Lower lobe of right lung (tissue), 2 donors: ENCODE measurements at regions not wholly inside any gene's neighbourhood (a gene's known extent, or its start where the extent isn't known, plus 50 kb on each side); places are given as distances from the start of the nearest gene placed in this dataset.
A peak's percentile ranks its signal among the peaks of the same experiment; 100 is the strongest.

Experiments
- ATAC-seq, 2 donors: fragments of 200-7000 bp; cut with Tn5 transposase; one replicate each; pipeline ENCODE4 v1.9.1; 2020 to 2022; ENCODE audit warnings: mild to moderate bottlenecking in 2 of 2, moderate library complexity in 2 of 2
- DNase-seq: peaks from one replicate; pipeline ENCODE4 v3.0.0-alpha.2; 2020
- H3K27ac ChIP-seq: fragments of 200-600 bp; one replicate; pipeline ENCODE4 v1.8.0; 2022
- H3K27me3 ChIP-seq: fragments of 200-600 bp; one replicate; pipeline ENCODE4 v1.8.0; 2022; ENCODE audit warnings: low read depth
- H3K36me3 ChIP-seq: fragments of 200-600 bp; one replicate; pipeline ENCODE4 v1.8.0; 2022; ENCODE audit warnings: mild to moderate bottlenecking
- H3K4me1 ChIP-seq: fragments of 200-600 bp; one replicate; pipeline ENCODE4 v1.8.0; 2022
- H3K4me3 ChIP-seq: fragments of 200-600 bp; one replicate; pipeline ENCODE4 v1.8.0; 2022; ENCODE audit warnings: mild to moderate bottlenecking
- H3K9me3 ChIP-seq: fragments of 200-600 bp; one replicate; pipeline ENCODE4 v1.8.0; 2022
- intact Hi-C: fragments of 100-400 bp; cut with DNase I; formaldehyde crosslinking; loops from one replicate; pipeline ENCODE4 v1.11.0; 2022
- TF ChIP-seq, protein P1 (sequence below): fragments of 200-600 bp; IDR thresholded peaks from one replicate; pipeline ENCODE4 v1.8.0; 2022; ENCODE audit warnings: antibody characterized with exemption, mild to moderate bottlenecking
- donor health status: DM: no; HTN: yes; CAD: no; lungs with severe emphysema.

DNA sequence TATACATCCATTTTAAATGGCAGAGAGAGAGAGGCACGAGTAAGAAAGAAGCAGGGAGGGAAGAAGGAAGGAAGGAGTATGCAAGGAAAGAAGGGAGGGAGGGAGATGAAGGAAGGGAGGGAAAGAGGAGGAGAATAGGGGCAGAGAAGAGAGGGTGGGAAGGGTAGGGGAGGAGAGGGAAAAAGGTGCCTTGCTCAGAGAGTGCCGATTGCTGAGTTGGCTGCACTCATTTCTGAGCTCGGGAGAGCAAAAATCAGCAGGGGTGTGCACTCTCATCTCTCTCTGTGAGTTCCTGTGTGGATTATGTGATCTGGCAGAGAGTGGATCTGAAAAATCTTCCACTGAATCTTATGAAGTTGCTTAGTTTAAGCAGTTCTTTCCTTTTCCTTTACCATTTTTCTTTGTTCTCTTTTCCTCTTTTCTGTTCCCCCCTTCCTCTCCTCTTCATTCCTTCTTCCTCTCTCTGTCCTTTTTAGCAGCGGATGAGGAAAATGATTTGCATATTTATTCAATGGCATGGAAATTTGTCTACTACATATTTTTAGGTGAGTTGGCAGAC, 108.7 kb downstream of the PERP start:
- H3K27ac ChIP-seq = no peak overlapping the region
- no peaks in the 10 kb centered on the region for H3K36me3 ChIP-seq
- H3K4me1 ChIP-seq = no peaks in the 10 kb centered on the region
- TF ChIP-seq, protein P1, sequence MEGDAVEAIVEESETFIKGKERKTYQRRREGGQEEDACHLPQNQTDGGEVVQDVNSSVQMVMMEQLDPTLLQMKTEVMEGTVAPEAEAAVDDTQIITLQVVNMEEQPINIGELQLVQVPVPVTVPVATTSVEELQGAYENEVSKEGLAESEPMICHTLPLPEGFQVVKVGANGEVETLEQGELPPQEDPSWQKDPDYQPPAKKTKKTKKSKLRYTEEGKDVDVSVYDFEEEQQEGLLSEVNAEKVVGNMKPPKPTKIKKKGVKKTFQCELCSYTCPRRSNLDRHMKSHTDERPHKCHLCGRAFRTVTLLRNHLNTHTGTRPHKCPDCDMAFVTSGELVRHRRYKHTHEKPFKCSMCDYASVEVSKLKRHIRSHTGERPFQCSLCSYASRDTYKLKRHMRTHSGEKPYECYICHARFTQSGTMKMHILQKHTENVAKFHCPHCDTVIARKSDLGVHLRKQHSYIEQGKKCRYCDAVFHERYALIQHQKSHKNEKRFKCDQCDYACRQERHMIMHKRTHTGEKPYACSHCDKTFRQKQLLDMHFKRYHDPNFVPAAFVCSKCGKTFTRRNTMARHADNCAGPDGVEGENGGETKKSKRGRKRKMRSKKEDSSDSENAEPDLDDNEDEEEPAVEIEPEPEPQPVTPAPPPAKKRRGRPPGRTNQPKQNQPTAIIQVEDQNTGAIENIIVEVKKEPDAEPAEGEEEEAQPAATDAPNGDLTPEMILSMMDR = no peak
- ATAC-seq = no peak
- no peaks in the 10 kb centered on the region for H3K9me3 ChIP-seq
- no peak for DNase-seq
- H3K27me3 ChIP-seq = no peaks in the 10 kb centered on the region
- no peak overlapping the region for H3K4me3 ChIP-seq
- intact Hi-C loops = no loop called here

DNA sequence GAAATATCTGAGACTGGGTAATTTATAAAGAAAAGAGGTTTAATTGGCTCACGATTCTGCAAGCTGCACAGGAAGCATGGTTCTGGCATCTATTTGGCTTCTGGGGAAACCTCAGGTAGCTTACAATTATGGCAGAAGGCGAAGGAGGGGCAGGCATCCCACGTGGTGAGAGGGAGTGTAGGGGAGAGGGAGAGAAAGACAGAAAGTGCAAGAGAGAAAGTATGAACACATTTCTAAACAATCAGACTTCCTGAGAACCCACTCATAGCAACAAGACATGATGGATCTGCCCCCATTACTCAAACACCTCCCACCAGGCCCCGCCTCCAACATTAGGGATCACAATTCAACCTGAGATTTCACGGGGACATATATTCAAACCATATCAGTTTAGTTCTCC, 107.4 kb downstream of the PERP start:
- H3K27ac ChIP-seq = no peak overlapping the region
- intact Hi-C loops = loop anchor here (5.0 kb wide), 1 partner anchor 107 kb away; the partner anchor contains the start of gene PERP
- ATAC-seq = no peak
- DNase-seq = no peak
- H3K4me1 ChIP-seq = no peaks in the 10 kb centered on the region
- no peak overlapping the region for H3K4me3 ChIP-seq
- H3K36me3 ChIP-seq = no peaks in the 10 kb centered on the region
- no peaks in the 10 kb centered on the region for H3K9me3 ChIP-seq
- no peaks in the 10 kb centered on the region for H3K27me3 ChIP-seq
- TF ChIP-seq, protein P1 = no peak

DNA sequence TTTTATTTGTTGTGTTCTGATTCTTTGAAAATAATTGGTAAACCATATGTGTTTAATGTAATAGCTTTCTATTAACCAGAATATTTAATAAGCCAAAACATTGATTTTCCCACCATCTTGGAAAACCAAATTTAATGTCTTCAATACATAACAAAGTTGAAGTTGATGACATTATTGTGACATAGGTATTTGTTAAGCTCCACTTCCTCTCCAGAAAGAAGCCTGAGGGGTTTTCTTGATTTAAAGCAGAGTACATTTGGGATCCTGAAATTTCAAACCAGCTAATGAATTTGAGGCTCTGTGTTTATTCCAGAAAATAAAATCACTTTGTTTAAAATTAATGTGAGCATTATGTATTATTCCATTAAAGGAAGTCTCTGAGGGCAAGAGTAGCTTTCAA, 106.3 kb downstream of the PERP start:
- intact Hi-C loops = loop anchor here (5.0 kb wide), 1 partner anchor 106 kb away; the partner anchor contains the start of gene PERP
- no peak for ATAC-seq
- no peaks in the 10 kb centered on the region for H3K36me3 ChIP-seq
- DNase-seq = no peak
- TF ChIP-seq, protein P1 = no peak
- H3K4me3 ChIP-seq = no peak overlapping the region
- no peak overlapping the region for H3K27ac ChIP-seq
- no peaks in the 10 kb centered on the region for H3K4me1 ChIP-seq
- no peaks in the 10 kb centered on the region for H3K27me3 ChIP-seq
- H3K9me3 ChIP-seq = no peaks in the 10 kb centered on the region

DNA sequence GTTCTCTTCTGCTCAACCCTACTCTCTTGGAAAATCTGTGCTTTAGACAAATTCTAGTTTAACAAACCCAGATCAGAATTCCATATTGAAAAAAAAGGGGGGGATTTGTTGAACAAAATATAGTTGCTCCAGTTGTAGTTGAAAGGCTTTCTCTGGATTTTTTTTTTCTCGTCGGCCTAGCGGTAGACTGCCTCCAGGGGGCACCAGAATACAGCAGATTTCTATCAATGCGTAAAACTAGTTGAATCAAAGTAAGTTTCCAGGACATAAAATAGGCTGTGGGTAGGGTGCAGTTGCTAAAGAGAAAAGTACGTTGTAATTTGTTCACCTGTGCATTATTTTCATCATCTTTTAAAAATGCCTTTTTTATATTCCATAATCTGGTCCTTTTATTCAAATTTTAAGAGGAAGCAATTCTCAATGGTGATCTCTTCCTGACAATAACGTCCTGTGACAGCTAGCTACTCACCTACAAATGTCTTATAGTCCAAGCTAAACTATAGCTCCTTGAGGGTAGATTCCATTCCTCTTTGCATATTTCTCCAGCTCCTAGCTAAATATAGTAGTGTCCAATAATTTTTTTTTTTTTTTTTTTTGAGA, 105.4 kb downstream of the PERP start:
- H3K4me1 ChIP-seq = no peaks in the 10 kb centered on the region
- H3K9me3 ChIP-seq = no peaks in the 10 kb centered on the region
- no peak overlapping the region for H3K4me3 ChIP-seq
- no peaks in the 10 kb centered on the region for H3K27me3 ChIP-seq
- no peaks in the 10 kb centered on the region for H3K36me3 ChIP-seq
- no peak overlapping the region for H3K27ac ChIP-seq
- intact Hi-C loops = loop anchor here (5.0 kb wide), 1 partner anchor 105 kb away; the partner anchor contains the start of gene PERP
- TF ChIP-seq, protein P1 = peak; percentile 87
- peak; percentile 70 to 71 for ATAC-seq
- DNase-seq = no peak

DNA sequence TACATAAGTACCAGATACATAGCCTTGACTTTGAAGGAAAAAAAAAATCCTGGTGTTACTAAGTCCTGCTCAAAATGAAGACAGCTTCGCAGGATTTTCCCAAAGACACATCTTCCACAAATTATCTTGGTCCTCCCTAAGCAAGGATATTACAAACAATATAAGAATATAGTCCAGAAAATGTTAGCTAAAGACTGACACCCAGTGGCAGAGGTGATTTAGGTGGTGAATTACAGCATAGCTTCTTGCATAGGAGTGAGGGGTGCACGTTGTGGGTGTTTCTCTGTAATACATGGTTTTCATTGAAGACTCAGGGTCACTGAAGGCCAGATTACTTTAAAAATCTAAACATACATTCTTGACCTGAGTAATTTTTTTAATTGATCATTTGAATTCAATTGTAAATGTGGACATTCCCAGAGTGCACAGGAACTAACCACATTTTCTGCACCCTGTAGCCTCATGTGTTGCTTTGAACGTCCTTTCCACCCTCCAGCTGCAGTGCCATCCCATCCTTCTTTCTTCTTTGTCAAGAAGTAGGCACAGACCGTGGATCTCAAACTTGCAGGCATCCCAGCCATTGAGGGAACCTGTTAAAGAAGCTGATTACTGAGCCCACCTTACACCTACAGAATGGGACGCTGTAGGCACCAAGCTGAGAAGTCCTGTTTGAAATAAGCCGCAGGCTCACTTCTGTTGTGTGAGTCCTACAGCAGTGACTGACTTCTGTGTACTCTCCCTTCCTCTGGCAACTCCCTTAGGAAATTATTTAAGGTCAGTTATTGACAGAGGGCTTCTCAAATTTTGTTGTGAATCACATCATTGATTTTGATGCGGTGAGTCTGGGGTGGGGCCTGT, 102.6 kb downstream of the PERP start:
- Histone ChIP-seq H3K36me3 (no peaks in the 10 kb centered on the region), H3K4me3 (no peak overlapping the region), H3K4me1 (no peaks in the 10 kb centered on the region), H3K27ac (no peak overlapping the region), H3K9me3 (no peaks in the 10 kb centered on the region), H3K27me3 (no peaks in the 10 kb centered on the region)
- intact Hi-C loops = loop anchor here (5.0 kb wide), 1 partner anchor 103 kb away; the partner anchor contains the start of gene PERP
- TF ChIP-seq, protein P1 = peak; percentile 50
- peak; percentile 41 to 50 for ATAC-seq
- no peak for DNase-seq
